ENCODE measurements at regions not wholly inside any gene's neighbourhood (a gene's known extent, or its start where the extent isn't known, plus 50 kb on each side); places are given as distances from the start of the nearest gene placed in this dataset.

GRCh38 chr10:54869022-54869421 lies 68.0 kb upstream of the PCDH15 start:
- intact Hi-C loops (cut with DNase I): no loop called here
- Histone ChIP-seq H3K4me1 (no peaks in the 10 kb centered on the region), H3K27me3 (ENCODE audit: low read depth) (no peaks in the 10 kb centered on the region), H3K4me3 (no peak overlapping the region), H3K27ac (no peak overlapping the region), H3K36me3 (no peaks in the 10 kb centered on the region), H3K9me3 (no peaks in the 10 kb centered on the region)
- ATAC-seq (no peak), DNase-seq (no peak)
- TF ChIP-seq CTCF (IDR thresholded peaks at IDR 0.05): no peak

- H3K36me3 ChIP-seq: no peaks in the 10 kb centered on the region
- ATAC-seq (no peak), DNase-seq (no peak)
- intact Hi-C loops (cut with DNase I): no loop called here
- H3K9me3 ChIP-seq: no peaks in the 10 kb centered on the region
- no peaks in the 10 kb centered on the region for H3K4me1 ChIP-seq
- no peak overlapping the region for H3K4me3 ChIP-seq
- H3K27me3 ChIP-seq (ENCODE audit: low read depth): no peaks in the 10 kb centered on the region
- no peak overlapping the region for H3K27ac ChIP-seq
- TF ChIP-seq CTCF (IDR thresholded peaks at IDR 0.05): no peak
Observed at GRCh38 chr10:54866666-54867065, 65.6 kb upstream of the PCDH15 start.

- DNase-seq (no peak), ATAC-seq (no peak)
- Histone ChIP-seq H3K4me1 (no peaks in the 10 kb centered on the region), H3K36me3 (no peaks in the 10 kb centered on the region), H3K9me3 (no peaks in the 10 kb centered on the region), H3K4me3 (no peak overlapping the region), H3K27ac (no peak overlapping the region), H3K27me3 (ENCODE audit: low read depth) (no peaks in the 10 kb centered on the region)
- intact Hi-C loops (cut with DNase I): no loop called here
- TF ChIP-seq CTCF (IDR thresholded peaks at IDR 0.05): no peak
Observed at GRCh38 chr10:54854843-54855242, 53.8 kb upstream of the PCDH15 start.

- ATAC-seq: peak in 1 of 2 donors; percentile 29
- no peak overlapping the region for H3K4me3 ChIP-seq
- H3K4me1 ChIP-seq: no peaks in the 10 kb centered on the region
- no peaks in the 10 kb centered on the region for H3K9me3 ChIP-seq
- no peak overlapping the region for H3K27ac ChIP-seq
- no peaks in the 10 kb centered on the region for H3K27me3 ChIP-seq (ENCODE audit: low read depth)
- no peaks in the 10 kb centered on the region for H3K36me3 ChIP-seq
- intact Hi-C loops (cut with DNase I): no loop called here
- DNase-seq: no peak
- TF ChIP-seq CTCF (IDR thresholded peaks at IDR 0.05): no peak
Observed at GRCh38 chr10:54854389-54854788, 53.4 kb upstream of the PCDH15 start.

- H3K36me3 ChIP-seq: no peaks in the 10 kb centered on the region
Observed at GRCh38 chr10:54853883-54854282, 52.9 kb upstream of the PCDH15 start.

More at GRCh38 chr10:54853883-54854282, 52.9 kb upstream of the PCDH15 start:
- H3K4me1 ChIP-seq: no peaks in the 10 kb centered on the region
- intact Hi-C loops (cut with DNase I): no loop called here
- DNase-seq: no peak
- H3K27ac ChIP-seq: no peak overlapping the region
- no peak overlapping the region for H3K4me3 ChIP-seq
- H3K9me3 ChIP-seq: no peaks in the 10 kb centered on the region
- no peak for TF ChIP-seq CTCF (IDR thresholded peaks at IDR 0.05)
- no peak for ATAC-seq
- no peaks in the 10 kb centered on the region for H3K27me3 ChIP-seq (ENCODE audit: low read depth)

All from lower lobe of right lung (tissue), 2 donors.